Lower leg skin (tissue), 4 donors: ENCODE measurements at regions not wholly inside any gene's neighbourhood (a gene's known extent, or its start where the extent isn't known, plus 50 kb on each side); places are given as distances from the start of the nearest gene placed in this dataset.

Source experiments
- DNase-seq, 2 donors: peaks; one replicate each; pipeline ENCODE4 v3.0.0-alpha.2; 2019; ENCODE audit warnings: low spot score in 2 of 2
- H3K4me3 ChIP-seq: fragments of 200-600 bp; sonication (generic); 2 replicates; pipeline ENCODE4 v1.5.1; 2017; ENCODE audit warnings: mild to moderate bottlenecking, low read depth; ENCODE audit not compliant: poor library complexity, severe bottlenecking
- POLR2A ChIP-seq, 2 donors: fragments of 450-650 bp; IDR thresholded peaks; one replicate each; pipeline ENCODE4 v1.6.1; 2016 to 2017; ENCODE audit warnings: antibody characterized with exemption in 2 of 2, mild to moderate bottlenecking in 1 of 2, moderate library complexity in 1 of 2
- WGBS, 2 donors: methylation state at CpG; one replicate each; pipeline ENCODE4 v1.1.5; 2018; 5-methylcytosine and 5-hydroxymethylcytosine counted together
- intact Hi-C: fragments of 100-400 bp; cut with DNase I; formaldehyde crosslinking; loops from one replicate; pipeline ENCODE4 v1.15.0; 2023; ENCODE audit warnings: low total_unique reads
- TF ChIP-seq, protein P1 (sequence below), 3 donors: fragments of 450-650 bp; IDR thresholded peaks; one replicate each; pipeline ENCODE4 v1.5.1; 2016; ENCODE audit warnings: antibody characterized with exemption in 3 of 3, mild to moderate bottlenecking in 3 of 3, moderate library complexity in 2 of 3

DNA sequence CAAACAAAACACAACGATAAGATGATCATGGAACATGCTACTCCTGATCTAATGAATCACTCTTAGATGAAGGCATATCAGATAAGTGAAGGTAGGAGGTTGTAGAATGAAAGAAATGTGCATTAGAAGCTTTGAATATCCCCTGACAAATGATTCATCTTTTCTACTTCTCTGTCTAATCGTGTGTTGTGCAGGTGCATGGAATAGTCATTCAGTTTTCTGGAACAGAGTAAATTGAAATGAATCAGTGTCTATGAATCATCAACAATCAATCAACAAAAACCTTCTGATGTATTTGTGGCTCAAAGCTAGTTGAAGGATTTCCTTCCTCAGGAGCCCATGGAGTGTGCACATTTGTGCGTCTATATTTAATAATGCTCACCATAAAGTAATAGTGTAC is 1290.4 kb upstream of the PCDH20 start:
- H3K4me3 ChIP-seq = no peak overlapping the region
- no peak for TF ChIP-seq POLR2A (IDR thresholded peaks at IDR 0.05)
- TF ChIP-seq, protein P1, sequence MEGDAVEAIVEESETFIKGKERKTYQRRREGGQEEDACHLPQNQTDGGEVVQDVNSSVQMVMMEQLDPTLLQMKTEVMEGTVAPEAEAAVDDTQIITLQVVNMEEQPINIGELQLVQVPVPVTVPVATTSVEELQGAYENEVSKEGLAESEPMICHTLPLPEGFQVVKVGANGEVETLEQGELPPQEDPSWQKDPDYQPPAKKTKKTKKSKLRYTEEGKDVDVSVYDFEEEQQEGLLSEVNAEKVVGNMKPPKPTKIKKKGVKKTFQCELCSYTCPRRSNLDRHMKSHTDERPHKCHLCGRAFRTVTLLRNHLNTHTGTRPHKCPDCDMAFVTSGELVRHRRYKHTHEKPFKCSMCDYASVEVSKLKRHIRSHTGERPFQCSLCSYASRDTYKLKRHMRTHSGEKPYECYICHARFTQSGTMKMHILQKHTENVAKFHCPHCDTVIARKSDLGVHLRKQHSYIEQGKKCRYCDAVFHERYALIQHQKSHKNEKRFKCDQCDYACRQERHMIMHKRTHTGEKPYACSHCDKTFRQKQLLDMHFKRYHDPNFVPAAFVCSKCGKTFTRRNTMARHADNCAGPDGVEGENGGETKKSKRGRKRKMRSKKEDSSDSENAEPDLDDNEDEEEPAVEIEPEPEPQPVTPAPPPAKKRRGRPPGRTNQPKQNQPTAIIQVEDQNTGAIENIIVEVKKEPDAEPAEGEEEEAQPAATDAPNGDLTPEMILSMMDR (IDR thresholded peaks at IDR 0.05) = no peak
- intact Hi-C loops = no loop called here
- DNase-seq = no peak
- 51 to 54% methylated on average over 3 of the region's 3 CpGs for WGBS, 2 donors

DNA sequence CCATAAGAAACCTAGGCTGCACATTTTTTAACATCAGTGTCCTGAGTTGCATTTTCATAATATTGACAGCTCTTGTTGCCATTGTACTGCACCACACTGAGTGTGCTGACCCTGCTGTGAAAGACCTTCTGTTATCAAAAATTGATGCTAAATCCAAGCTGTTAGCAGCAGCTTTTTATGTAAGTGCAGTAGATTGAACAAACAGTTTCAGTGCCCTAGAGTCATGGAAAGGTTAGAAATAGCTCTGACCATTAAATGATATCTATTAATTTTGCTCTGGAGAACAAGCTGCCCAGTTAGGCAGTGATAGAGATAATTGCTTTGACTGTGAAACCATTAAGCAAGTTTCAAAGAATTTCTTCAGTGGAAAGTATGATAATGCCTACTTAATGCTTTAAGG is 1289.2 kb upstream of the PCDH20 start:
- no peak for TF ChIP-seq POLR2A (IDR thresholded peaks at IDR 0.05)
- TF ChIP-seq, protein P1 (IDR thresholded peaks at IDR 0.05) = no peak
- intact Hi-C loops = no loop called here
- no peak for DNase-seq
- no peak overlapping the region for H3K4me3 ChIP-seq

DNA sequence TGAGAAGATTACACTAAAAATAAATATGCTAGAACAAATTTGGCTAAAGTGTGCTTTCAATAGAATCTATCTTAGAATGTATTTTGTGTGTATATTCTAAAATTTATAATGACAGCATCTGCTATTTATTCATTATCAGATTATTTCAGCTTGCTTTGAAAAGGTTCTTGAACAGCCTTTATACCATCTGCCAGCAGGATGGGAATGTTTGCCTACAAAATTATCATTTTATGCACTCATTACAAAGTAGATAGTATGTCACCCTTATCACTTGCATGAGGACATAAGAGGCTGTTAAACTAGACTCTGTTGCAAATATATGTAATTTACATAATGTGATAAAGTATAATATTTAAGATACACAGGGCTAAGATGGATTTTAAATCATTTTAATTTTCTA is 1286.9 kb upstream of the PCDH20 start:
- TF ChIP-seq, protein P1 (IDR thresholded peaks at IDR 0.05) = no peak
- no peak for TF ChIP-seq POLR2A (IDR thresholded peaks at IDR 0.05)
- H3K4me3 ChIP-seq = no peak overlapping the region
- intact Hi-C loops = no loop called here
- no peak for DNase-seq

DNA sequence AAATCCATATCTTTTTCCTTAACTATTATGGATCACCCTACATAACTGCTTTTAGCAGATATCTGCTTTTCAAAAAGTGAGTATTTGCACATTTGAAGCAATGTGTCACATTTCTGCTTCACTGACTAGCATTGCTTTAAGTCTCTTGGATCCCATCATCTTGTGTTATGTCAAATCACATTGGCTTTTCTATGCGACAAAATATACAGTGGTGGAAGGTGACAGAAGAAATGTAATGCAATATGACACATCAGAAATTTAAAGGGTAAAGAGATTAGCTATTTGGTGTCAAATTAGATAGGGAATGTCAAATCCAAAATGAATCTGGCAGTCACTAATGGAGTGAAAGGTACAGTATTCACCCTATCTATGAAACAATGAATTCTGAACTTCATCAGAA is 1282.1 kb upstream of the PCDH20 start:
- 86 to 92% methylated on average over 1 of the region's 1 CpG for WGBS, 2 donors
- no peak for TF ChIP-seq POLR2A (IDR thresholded peaks at IDR 0.05)
- TF ChIP-seq, protein P1 (IDR thresholded peaks at IDR 0.05) = no peak
- intact Hi-C loops = no loop called here
- DNase-seq = no peak
- H3K4me3 ChIP-seq = no peak overlapping the region

DNA sequence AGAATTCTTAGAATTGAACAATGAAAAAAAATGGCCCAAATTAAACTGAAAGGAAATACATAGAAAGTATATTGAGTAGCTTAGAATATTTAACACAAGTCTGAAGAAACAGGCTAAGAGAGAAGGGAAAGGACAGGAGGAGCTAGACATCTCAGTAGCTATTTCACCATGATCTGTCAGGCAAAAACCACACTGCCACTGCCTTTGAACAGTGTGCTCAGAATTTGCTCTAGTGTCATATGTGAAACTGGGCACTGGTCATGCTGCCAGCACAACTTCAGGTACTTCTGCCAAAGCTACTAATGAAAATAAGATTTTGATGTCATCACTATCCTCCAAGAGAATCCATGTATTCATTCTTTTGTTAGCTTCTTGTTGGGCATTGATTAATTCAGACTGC is 1280.8 kb upstream of the PCDH20 start:
- TF ChIP-seq POLR2A (IDR thresholded peaks at IDR 0.05) = no peak
- TF ChIP-seq, protein P1 (IDR thresholded peaks at IDR 0.05) = no peak

DNA sequence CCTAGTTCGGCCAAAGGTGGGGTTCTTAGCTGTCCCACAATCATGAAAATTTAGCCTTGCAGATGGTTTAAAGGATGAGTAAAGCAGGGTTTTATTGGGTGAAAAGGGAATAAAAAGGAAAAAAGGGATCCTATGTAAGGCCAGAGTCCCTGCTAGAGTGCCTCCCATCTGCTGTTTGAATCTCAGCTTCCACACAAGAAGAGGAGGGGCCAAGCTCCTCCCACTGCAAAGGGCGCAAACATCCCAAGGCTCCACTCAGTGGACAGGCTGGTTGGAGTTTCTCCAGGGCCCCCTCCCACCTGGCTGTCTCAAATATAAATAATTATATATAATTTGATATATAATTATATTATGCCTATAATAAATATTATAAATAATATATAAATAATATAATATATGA is 1272.1 kb upstream of the PCDH20 start:
- DNase-seq = no peak
- no peak overlapping the region for H3K4me3 ChIP-seq
- 88 to 98% methylated on average over 2 of the region's 2 CpGs for WGBS, 2 donors
- intact Hi-C loops = no loop called here
- TF ChIP-seq POLR2A (IDR thresholded peaks at IDR 0.05) = no peak
- TF ChIP-seq, protein P1 (IDR thresholded peaks at IDR 0.05) = no peak

More for the DNA sequence above, 1280.8 kb upstream of the PCDH20 start:
- no peak for DNase-seq
- no peak overlapping the region for H3K4me3 ChIP-seq
- intact Hi-C loops = no loop called here
